SK-N-SH (cell line): ENCODE measurements at regions not wholly inside any gene's neighbourhood (a gene's known extent, or its start where the extent isn't known, plus 50 kb on each side); places are given as distances from the start of the nearest gene placed in this dataset.

Experiments used
- CTCF ChIA-PET: fragments of 300-600, 350-600 bp; formaldehyde crosslinking; extraction: SDS; loops from one replicate; lab custom pipeline; 2021; lab: Yijun Ruan, JAX
- POLR2A ChIA-PET: fragments of 350-600 bp; sonication (Branson Sonifier 250); formaldehyde crosslinking; extraction: SDS; loops from one replicate; lab custom pipeline; 2020; ENCODE audit warnings: antibody characterized with exemption, inconsistent platforms; lab: Yijun Ruan, JAX
- DNase-seq: peaks from one replicate; pipeline ENCODE4 v3.0.0; 2012
- H2AFZ ChIP-seq: fragments of 200-600 bp; sonication (generic); 2 replicates; pipeline ENCODE4 v1.8.1; 2016; ENCODE audit warnings: antibody characterized with exemption, mild to moderate bottlenecking, low read depth
- H3F3A ChIP-seq: fragments of 200-600 bp; sonication (generic); replicated peaks from 2 replicates; pipeline ENCODE3; 2016; ENCODE audit warnings: antibody characterized with exemption, mild to moderate bottlenecking; ENCODE audit not compliant: insufficient read depth
- H3K27ac ChIP-seq, 2 experiments: fragments of 200-500 bp in 1 of 2; fragments of 200-600 bp in 1 of 2; sonication (Bioruptor generic) in 1 of 2; sonication (generic), shearing (Covaris generic) in 1 of 2; 2 replicates each; pipeline versions ENCODE4 v1.5.1 to v1.6.1; 2014 to 2016; ENCODE audit warnings: low read depth in 2 of 2, inconsistent platforms in 1 of 2, low read length in 1 of 2, mild to moderate bottlenecking in 1 of 2, mixed read lengths in 1 of 2
- H3K27me3 ChIP-seq: fragments of 200-600 bp; sonication (generic), shearing (Covaris generic); 2 replicates; pipeline ENCODE4 v1.6.1; 2016; ENCODE audit warnings: mixed run types; ENCODE audit not compliant: insufficient read depth
- H3K36me3 ChIP-seq, 2 experiments: fragments of 200-500 bp in 1 of 2; fragments of 200-600 bp in 1 of 2; sonication (Bioruptor generic) in 1 of 2; sonication (generic) in 1 of 2; replicated peaks in 1 of 2; 2 replicates each; pipeline versions ENCODE3 to v1.5.1; 2014 to 2016; ENCODE audit warnings: low read length in 1 of 2, mild to moderate bottlenecking in 1 of 2; ENCODE audit not compliant: insufficient read depth in 2 of 2, control insufficient read depth in 1 of 2
- H3K4me1 ChIP-seq, 2 experiments: fragments of 200-500 bp in 1 of 2; fragments of 200-600 bp in 1 of 2; sonication (Bioruptor generic) in 1 of 2; sonication (generic), shearing (Covaris generic) in 1 of 2; 2 replicates each; pipeline versions ENCODE4 v1.5.1 to v1.6.1; 2014 to 2016; ENCODE audit warnings: low read depth in 1 of 2, low read length in 1 of 2, mixed run types in 1 of 2; ENCODE audit not compliant: insufficient read depth in 2 of 2, control insufficient read depth in 1 of 2
- H3K4me2 ChIP-seq: fragments of 200-600 bp; sonication (generic), shearing (Covaris generic); 2 replicates; pipeline ENCODE4 v1.6.1; 2017; ENCODE audit warnings: mixed run types
- H3K4me3 ChIP-seq, 2 experiments: fragments of 200-500 bp in 1 of 2; fragments of 200-600 bp in 1 of 2; sonication (Bioruptor generic) in 1 of 2; sonication (generic), shearing (Covaris generic) in 1 of 2; 2 replicates each; pipeline versions ENCODE4 v1.5.1 to v1.8.1; 2014 to 2016; ENCODE audit warnings: low read depth in 2 of 2, inconsistent platforms in 1 of 2, low read length in 1 of 2, mild to moderate bottlenecking in 1 of 2, mixed read lengths in 1 of 2, moderate library complexity in 1 of 2
- H3K79me2 ChIP-seq: fragments of 200-600 bp; sonication (generic); 2 replicates; pipeline ENCODE4 v1.8.1; 2017; ENCODE audit warnings: mild to moderate bottlenecking; ENCODE audit not compliant: insufficient read depth
- H3K9ac ChIP-seq: fragments of 200-600 bp; sonication (generic); 2 replicates; pipeline ENCODE4 v1.6.1; 2017; ENCODE audit warnings: mixed run types
- H3K9me2 ChIP-seq: fragments of 200-600 bp; sonication (generic); 2 replicates; pipeline ENCODE4 v1.6.1; 2017; ENCODE audit warnings: mixed run types
- H3K9me3 ChIP-seq: fragments of 200-600 bp; sonication (generic); 2 replicates; pipeline ENCODE4 v1.6.1; 2017; ENCODE audit warnings: mixed run types, mild to moderate bottlenecking, moderate library complexity
- H4K20me1 ChIP-seq: fragments of 200-600 bp; sonication (generic); 2 replicates; pipeline ENCODE4 v1.6.1; 2017; ENCODE audit warnings: mild to moderate bottlenecking, mixed run types; ENCODE audit not compliant: insufficient read depth
- CHD2 ChIP-seq: fragments of 150-350 bp; IDR thresholded peaks from 2 replicates; pipeline ENCODE4 v1.6.1; 2018; ENCODE audit warnings: low read length; ENCODE audit not compliant: partially characterized antibody
- ELF1 ChIP-seq: IDR thresholded peaks from 2 replicates; pipeline ENCODE4 v1.4.0; 2012
- FOSL2 ChIP-seq: IDR thresholded peaks from 2 replicates; pipeline ENCODE4 v1.4.0; 2012; ENCODE audit warnings: low read depth, mild to moderate bottlenecking, moderate library complexity, borderline replicate concordance
- GABPA ChIP-seq: IDR thresholded peaks from 2 replicates; pipeline ENCODE4 v1.4.0; 2012; ENCODE audit warnings: low read depth, mild to moderate bottlenecking
- POLR2AphosphoS5 ChIP-seq: IDR thresholded peaks from 2 replicates; pipeline ENCODE4 v1.6.1; 2012; ENCODE audit warnings: low read depth, low read length
- RAD21 ChIP-seq: IDR thresholded peaks from 2 replicates; pipeline ENCODE4 v1.6.1; 2012; ENCODE audit warnings: mild to moderate bottlenecking, low read length
- RFX5 ChIP-seq: IDR thresholded peaks from 2 replicates; pipeline ENCODE4 v1.6.1; 2012; ENCODE audit warnings: mild to moderate bottlenecking, improper control_type of control experiment, low read length
- RXRA ChIP-seq: IDR thresholded peaks from 2 replicates; pipeline ENCODE4 v1.4.0; 2012; ENCODE audit warnings: low read depth, mild to moderate bottlenecking, borderline replicate concordance
- TAF1 ChIP-seq: IDR thresholded peaks from 2 replicates; pipeline ENCODE4 v1.6.1; 2012; ENCODE audit warnings: low read depth, mild to moderate bottlenecking, low read length, moderate library complexity, borderline replicate concordance
- WGBS: methylation state at CpG from one replicate; pipeline ENCODE4 v1.1.6; 2017; ENCODE audit warnings: low lambda C conversion rate; 5-methylcytosine and 5-hydroxymethylcytosine counted together
- TF ChIP-seq, protein P1 (sequence below): fragments of 200-600 bp; sonication (generic); IDR thresholded peaks from 2 replicates; pipeline ENCODE4 v1.6.1; 2017; ENCODE audit warnings: antibody characterized with exemption, mild to moderate bottlenecking, moderate library complexity
- TF ChIP-seq, protein P2 (sequence below): IDR thresholded peaks from 2 replicates; pipeline ENCODE4 v1.4.0; 2012; ENCODE audit warnings: low read depth
- TF ChIP-seq, protein P3 (sequence below): fragments of 150-350 bp; IDR thresholded peaks from 2 replicates; pipeline ENCODE4 v1.6.1; 2017; ENCODE audit warnings: antibody characterized with exemption, low read length, low read depth, borderline replicate concordance
- TF ChIP-seq, protein P4 (sequence below): fragments of 150-350 bp; IDR thresholded peaks from 2 replicates; pipeline ENCODE4 v1.6.1; 2016; ENCODE audit warnings: mild to moderate bottlenecking, low read depth, low read length

DNA sequence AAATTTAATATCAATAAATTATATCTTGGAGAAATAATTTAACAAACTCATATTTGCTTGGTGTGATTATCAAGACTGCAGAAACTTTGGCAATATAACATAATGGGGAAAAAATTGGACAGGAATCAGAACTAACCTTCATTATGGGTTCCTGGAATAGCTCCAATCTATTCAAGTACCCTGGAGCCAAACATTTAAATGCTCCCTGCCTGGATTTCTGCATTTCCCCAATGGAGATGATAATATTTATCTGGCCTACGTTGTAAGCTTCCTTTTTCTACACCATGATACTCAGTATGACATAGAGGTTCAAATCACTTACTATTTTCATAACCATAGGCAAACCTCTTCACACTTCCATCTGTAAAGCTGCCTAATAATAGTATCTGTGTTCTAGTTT lies 326.8 kb downstream of the TRIML1 start:
- H3K4me1 ChIP-seq = no peaks in the 10 kb centered on the region
- H3K4me3 ChIP-seq = no peak overlapping the region
- no peak for TF ChIP-seq RAD21
- TF ChIP-seq GABPA = no peak
- no peak for TF ChIP-seq CHD2
- TF ChIP-seq RXRA = no peak
- no peak for TF ChIP-seq TAF1
- TF ChIP-seq, all 33 proteins: peak for 0
- Histone ChIP-seq H3K27me3 (no peaks in the 10 kb centered on the region), H3K9ac (no peak overlapping the region), H3K79me2 (no peaks in the 10 kb centered on the region), H2AFZ (no peak overlapping the region), H3K4me2 (no peak overlapping the region), H3K27ac (no peak overlapping the region), H4K20me1 (no peaks in the 10 kb centered on the region), H3K36me3 (peaks cover 0 to 7% of the 10 kb centered on the region in 2 experiments), H3K9me2 (no peaks in the 10 kb centered on the region), H3K9me3 (peaks cover 13% of the 10 kb centered on the region), H3F3A (no peaks in the 10 kb centered on the region)
- ChIA-PET CTCF (interaction anchor here (1.0 kb wide), 1 partner anchor 27 kb away, joined by 3 read pairs; no protein-coding TSS in a partner anchor), POLR2A (no interaction called here)
- WGBS = 33% methylated on average over 1 of the region's 1 CpG
- peak; percentile 14 for DNase-seq

DNA sequence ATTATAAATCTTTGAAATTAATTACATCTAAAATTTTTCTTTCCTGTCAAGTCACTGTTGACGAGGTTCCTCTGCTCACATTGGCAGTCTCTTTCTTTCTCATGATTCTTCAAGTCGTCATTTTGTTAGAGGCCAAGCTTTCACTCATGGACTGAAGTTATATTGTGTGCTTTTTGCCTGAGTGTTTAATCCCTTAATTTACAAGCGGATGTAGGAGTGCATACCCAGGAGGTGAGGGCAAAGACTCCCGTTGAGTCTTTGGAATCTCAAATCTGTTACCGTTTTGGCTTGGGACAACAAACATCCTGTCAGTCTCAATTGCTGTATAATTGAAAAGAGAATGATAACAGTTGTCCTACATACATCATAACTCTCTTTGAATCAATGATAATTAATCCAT lies 345.0 kb downstream of the TRIML1 start:
- Histone ChIP-seq H3K36me3 (peaks cover 2 to 16% of the 10 kb centered on the region in 2 experiments), H3K9ac (no peak overlapping the region), H3K4me2 (no peak overlapping the region), H4K20me1 (no peaks in the 10 kb centered on the region), H3K79me2 (no peaks in the 10 kb centered on the region), H3K27ac (no peak overlapping the region), H2AFZ (no peak overlapping the region), H3K27me3 (no peaks in the 10 kb centered on the region), H3K9me2 (no peaks in the 10 kb centered on the region), H3K4me1 (no peaks in the 10 kb centered on the region), H3K9me3 (no peaks in the 10 kb centered on the region), H3K4me3 (no peak overlapping the region), H3F3A (no peaks in the 10 kb centered on the region)
- no peak for DNase-seq
- CTCF ChIA-PET = no interaction called here
- TF ChIP-seq, protein P1, sequence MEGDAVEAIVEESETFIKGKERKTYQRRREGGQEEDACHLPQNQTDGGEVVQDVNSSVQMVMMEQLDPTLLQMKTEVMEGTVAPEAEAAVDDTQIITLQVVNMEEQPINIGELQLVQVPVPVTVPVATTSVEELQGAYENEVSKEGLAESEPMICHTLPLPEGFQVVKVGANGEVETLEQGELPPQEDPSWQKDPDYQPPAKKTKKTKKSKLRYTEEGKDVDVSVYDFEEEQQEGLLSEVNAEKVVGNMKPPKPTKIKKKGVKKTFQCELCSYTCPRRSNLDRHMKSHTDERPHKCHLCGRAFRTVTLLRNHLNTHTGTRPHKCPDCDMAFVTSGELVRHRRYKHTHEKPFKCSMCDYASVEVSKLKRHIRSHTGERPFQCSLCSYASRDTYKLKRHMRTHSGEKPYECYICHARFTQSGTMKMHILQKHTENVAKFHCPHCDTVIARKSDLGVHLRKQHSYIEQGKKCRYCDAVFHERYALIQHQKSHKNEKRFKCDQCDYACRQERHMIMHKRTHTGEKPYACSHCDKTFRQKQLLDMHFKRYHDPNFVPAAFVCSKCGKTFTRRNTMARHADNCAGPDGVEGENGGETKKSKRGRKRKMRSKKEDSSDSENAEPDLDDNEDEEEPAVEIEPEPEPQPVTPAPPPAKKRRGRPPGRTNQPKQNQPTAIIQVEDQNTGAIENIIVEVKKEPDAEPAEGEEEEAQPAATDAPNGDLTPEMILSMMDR = no peak
- TF ChIP-seq RFX5 (no peak), GABPA (no peak), FOSL2 (no peak), POLR2AphosphoS5 (no peak), ELF1 (no peak)
- TF ChIP-seq, protein P2, sequence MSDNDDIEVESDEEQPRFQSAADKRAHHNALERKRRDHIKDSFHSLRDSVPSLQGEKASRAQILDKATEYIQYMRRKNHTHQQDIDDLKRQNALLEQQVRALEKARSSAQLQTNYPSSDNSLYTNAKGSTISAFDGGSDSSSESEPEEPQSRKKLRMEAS = no peak
- TF ChIP-seq, protein P3, sequence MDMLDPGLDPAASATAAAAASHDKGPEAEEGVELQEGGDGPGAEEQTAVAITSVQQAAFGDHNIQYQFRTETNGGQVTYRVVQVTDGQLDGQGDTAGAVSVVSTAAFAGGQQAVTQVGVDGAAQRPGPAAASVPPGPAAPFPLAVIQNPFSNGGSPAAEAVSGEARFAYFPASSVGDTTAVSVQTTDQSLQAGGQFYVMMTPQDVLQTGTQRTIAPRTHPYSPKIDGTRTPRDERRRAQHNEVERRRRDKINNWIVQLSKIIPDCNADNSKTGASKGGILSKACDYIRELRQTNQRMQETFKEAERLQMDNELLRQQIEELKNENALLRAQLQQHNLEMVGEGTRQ = no peak
- TF ChIP-seq, protein P4, sequence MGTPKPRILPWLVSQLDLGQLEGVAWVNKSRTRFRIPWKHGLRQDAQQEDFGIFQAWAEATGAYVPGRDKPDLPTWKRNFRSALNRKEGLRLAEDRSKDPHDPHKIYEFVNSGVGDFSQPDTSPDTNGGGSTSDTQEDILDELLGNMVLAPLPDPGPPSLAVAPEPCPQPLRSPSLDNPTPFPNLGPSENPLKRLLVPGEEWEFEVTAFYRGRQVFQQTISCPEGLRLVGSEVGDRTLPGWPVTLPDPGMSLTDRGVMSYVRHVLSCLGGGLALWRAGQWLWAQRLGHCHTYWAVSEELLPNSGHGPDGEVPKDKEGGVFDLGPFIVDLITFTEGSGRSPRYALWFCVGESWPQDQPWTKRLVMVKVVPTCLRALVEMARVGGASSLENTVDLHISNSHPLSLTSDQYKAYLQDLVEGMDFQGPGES = no peak
- 57% methylated on average over 5 of the region's 5 CpGs for WGBS
- POLR2A ChIA-PET = no interaction called here
